Omental fat pad (tissue), 3 donors: ENCODE measurements at regions not wholly inside any gene's neighbourhood (a gene's known extent, or its start where the extent isn't known, plus 50 kb on each side); places are given as distances from the start of the nearest gene placed in this dataset.

ENCODE experiments used
- ATAC-seq: fragments of 150-250 bp; one replicate; pipeline ENCODE4 v1.9.1; 2016; ENCODE audit warnings: mild to moderate bottlenecking, moderate library complexity; ENCODE audit not compliant: low FRiP score
- DNase-seq: peaks from one replicate; pipeline ENCODE4 v3.0.0-alpha.2; 2019; ENCODE audit warnings: low spot score
- TF ChIP-seq, protein P1 (sequence below), 3 donors: fragments of 450-650 bp; IDR thresholded peaks; one replicate each; pipeline ENCODE4 v1.5.1; 2016 to 2017; ENCODE audit warnings: antibody characterized with exemption in 3 of 3, mild to moderate bottlenecking in 3 of 3, moderate library complexity in 2 of 3

DNA sequence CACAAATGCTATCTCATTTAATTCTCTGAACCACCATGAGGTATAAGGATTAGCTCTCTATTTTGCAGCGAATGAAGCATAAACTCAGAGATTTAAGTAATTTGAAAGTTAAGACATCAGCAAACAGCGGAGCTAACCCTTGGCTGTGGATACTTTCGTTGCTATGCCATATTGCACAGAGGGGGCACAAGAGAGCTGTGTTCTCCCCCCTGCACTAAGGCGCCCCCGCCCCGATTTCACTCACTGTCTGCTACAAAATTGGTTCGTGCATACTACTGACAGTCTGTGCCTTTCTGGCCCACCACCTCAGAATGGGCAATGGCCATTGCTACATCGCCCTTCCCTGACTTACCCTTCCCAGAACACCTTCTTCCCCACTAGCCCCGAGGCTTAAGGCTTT, 105.7 kb upstream of the OBI1 start:
- ATAC-seq (no peak), DNase-seq (no peak)
- TF ChIP-seq, protein P1, sequence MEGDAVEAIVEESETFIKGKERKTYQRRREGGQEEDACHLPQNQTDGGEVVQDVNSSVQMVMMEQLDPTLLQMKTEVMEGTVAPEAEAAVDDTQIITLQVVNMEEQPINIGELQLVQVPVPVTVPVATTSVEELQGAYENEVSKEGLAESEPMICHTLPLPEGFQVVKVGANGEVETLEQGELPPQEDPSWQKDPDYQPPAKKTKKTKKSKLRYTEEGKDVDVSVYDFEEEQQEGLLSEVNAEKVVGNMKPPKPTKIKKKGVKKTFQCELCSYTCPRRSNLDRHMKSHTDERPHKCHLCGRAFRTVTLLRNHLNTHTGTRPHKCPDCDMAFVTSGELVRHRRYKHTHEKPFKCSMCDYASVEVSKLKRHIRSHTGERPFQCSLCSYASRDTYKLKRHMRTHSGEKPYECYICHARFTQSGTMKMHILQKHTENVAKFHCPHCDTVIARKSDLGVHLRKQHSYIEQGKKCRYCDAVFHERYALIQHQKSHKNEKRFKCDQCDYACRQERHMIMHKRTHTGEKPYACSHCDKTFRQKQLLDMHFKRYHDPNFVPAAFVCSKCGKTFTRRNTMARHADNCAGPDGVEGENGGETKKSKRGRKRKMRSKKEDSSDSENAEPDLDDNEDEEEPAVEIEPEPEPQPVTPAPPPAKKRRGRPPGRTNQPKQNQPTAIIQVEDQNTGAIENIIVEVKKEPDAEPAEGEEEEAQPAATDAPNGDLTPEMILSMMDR (IDR thresholded peaks at IDR 0.05): no peak

DNA sequence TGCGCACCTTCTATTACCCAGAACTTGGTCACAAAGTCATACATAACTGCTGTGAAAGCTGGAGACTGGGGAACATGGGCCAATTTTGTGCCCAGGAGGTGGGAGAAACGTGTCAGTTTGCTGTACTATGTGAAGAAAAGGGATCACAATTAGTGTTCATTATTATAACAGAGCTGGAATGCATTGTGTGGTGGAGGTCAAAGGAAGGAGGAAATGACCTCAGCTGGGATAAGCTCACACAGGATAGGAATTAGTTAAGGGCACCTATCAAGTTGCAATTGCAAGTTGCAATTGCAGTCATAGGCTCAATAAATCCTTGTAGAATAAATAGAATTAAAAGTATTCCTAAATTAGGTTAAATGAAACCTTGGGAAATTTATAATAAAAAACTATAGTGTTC, 103.9 kb upstream of the OBI1 start:
- DNase-seq (no peak), ATAC-seq (no peak)
- TF ChIP-seq, protein P1 (IDR thresholded peaks at IDR 0.05): no peak

DNA sequence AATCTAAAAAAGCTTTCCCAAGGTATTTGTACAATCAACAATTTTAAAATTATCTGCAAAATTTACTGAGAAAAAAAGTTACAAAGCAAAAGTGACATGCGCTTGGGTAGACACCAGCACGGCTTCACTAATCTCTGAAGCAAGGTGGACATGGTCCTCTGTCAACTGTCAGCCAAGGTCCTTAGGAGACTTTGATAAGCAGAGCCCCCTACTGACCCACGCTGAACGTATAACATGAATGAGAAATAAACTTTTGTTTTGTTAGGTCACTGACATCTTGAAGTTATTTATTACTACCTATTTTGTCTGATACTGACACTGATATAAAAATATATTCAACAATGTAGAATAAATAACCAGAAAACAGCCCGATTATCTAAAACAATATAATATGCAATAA, 100.7 kb upstream of the OBI1 start:
- ATAC-seq: no peak
- no peak for DNase-seq
- TF ChIP-seq, protein P1 (IDR thresholded peaks at IDR 0.05): no peak

DNA sequence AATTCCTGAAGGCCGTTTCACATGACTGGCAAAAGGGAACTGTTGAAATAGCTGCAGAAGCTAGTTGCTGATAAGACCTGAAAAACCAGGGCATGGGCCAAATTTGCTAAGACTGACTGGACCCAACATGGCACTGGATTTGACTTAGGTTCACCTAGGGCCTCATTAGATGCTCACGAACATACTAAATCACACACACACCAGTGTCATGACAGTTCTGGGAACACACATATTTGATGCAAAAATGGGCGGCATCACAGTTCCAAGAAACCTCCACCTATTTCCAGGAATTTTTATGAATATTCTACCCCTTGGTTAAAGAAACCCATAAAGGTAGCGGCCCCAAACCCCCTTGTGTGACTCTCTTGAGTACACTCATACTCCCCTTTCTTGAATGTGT, 99.6 kb upstream of the OBI1 start:
- ATAC-seq: no peak
- no peak for DNase-seq
- TF ChIP-seq, protein P1 (IDR thresholded peaks at IDR 0.05): no peak

DNA sequence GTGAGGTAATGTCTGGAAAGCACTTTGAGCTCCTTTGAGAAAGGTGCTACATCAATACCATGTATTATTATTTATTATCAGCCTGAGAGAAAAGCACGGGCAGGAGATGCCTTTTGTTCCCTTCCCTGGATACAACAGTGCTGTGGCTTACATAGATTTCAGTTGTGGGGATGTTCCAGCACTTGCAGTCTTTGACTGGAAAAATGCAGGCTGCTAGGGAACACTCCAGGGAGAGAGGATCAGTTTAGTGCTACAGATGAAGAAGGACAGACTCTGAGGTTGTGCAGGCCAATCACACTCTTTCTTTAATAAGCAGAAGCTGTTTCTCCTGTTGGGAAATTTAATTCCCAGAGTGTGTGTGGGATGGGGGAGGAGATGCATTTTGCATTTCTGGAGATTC, 94.5 kb upstream of the OBI1 start:
- TF ChIP-seq, protein P1 (IDR thresholded peaks at IDR 0.05): no peak
- ATAC-seq (no peak), DNase-seq (no peak)

DNA sequence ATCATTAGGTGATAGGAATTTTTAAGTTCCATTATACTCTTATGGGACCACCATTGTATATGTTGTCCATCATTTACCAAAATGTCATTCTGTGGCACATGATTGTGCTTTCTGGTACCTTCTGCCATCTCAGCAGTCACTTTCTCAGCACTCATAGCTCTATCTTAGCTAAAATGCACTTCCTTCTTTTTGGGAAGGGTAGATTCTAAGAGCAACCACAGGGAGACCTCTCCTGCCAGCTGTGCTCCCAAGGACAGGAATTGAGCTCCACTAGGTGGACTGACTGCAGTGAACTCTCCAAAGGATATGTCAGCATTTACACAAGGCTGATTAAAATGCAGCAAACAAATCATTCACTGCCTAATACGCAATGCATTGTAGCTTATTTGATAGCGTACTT, 91.8 kb upstream of the OBI1 start:
- TF ChIP-seq, protein P1 (IDR thresholded peaks at IDR 0.05): no peak
- no peak for ATAC-seq
- DNase-seq: no peak

DNA sequence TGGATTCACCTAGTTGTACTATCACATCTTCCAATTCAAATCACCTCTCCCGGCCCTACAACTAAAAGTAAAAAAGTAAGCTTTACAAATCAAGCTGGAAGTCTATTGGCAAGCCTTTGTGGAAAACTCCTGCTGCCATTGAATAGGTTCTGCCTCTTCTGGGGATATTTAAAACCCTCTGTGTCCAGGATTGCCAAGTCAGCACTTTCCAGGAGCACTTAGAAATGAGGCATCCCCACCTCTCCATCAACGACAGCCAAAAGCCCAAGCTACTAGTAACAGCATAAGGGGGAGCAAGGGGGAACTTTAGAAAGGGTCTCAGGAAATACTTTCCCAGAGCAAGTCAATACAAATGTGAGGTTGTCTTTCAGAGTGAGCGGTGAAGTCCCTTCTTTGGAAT, 85.0 kb upstream of the OBI1 start:
- DNase-seq (no peak), ATAC-seq (no peak)
- TF ChIP-seq, protein P1 (IDR thresholded peaks at IDR 0.05): no peak
